ENCODE measurements at regions not wholly inside any gene's neighbourhood (a gene's known extent, or its start where the extent isn't known, plus 50 kb on each side); places are given as distances from the start of the nearest gene placed in this dataset.

DNA sequence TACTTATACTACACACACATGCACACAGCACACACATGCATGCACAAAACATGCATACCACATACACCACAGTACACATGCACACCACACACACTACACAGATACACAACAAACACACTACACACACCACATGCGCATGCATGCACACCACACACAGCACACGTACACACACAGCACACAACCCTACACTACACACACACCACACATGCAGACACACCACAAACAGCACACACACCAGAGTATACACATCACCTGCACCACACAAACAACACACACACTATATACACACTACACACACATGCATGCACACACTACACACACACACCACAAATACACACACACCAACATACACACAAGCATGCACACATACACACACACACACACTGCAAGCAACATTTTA is 166.8 kb downstream of the AHSP start:
- no peak for DNase-seq (ENCODE audit: low read depth, low spot score)
- POLR2A ChIA-PET = no interaction called here
- Histone ChIP-seq H3K4me1 (ENCODE audit: control insufficient read depth in 1 of 2, insufficient read depth in 2 of 2, low read length in 2 of 2) (no peaks in the 10 kb centered on the region), H3K9ac (ENCODE audit: low read length) (no peak overlapping the region), H3K4me3 (replicated peaks in 1 of 2; ENCODE audit: low read depth in 1 of 2, low read length in 2 of 2) (no peak overlapping the region), H3K27ac (ENCODE audit: low read depth, low read length) (no peak overlapping the region), H2AFZ (ENCODE audit: low read depth, low read length, poor library complexity, severe bottlenecking) (no peak overlapping the region), H3K4me2 (ENCODE audit: low read length) (no peak overlapping the region), H3K79me2 (ENCODE audit: insufficient read depth, low read length) (no peaks in the 10 kb centered on the region), H3K9me3 (ENCODE audit: control insufficient read depth in 1 of 2, insufficient read depth in 1 of 2, low read depth in 1 of 2, low read length in 2 of 2) (no peaks in the 10 kb centered on the region), H3K36me3 (ENCODE audit: control insufficient read depth in 1 of 2, insufficient read depth in 2 of 2, low read length in 2 of 2) (no peaks in the 10 kb centered on the region), H4K20me1 (ENCODE audit: insufficient read depth) (no peaks in the 10 kb centered on the region), H3K9me2 (ENCODE audit: insufficient read depth) (no peaks in the 10 kb centered on the region), H3K27me3 (ENCODE audit: insufficient read depth, low read length) (no peaks in the 10 kb centered on the region)
- ATAC-seq = no peak
- intact Hi-C loops (cut with micrococcal nuclease) = loop anchor here (10.0 kb wide), 1 partner anchor 710 kb away; the partner anchor contains the start of gene HSD3B7
- CTCF ChIA-PET = no interaction called here
- TF ChIP-seq EZH2phosphoT487 (IDR thresholded peaks at IDR 0.05; ENCODE audit: borderline replicate concordance) (no peak), POLR2A (IDR thresholded peaks at IDR 0.05; ENCODE audit: borderline replicate concordance, extremely low read depth, insufficient read depth, insufficient read length) (no peak), ZNF274 (IDR thresholded peaks at IDR 0.05; ENCODE audit: low read depth, low read length) (no peak), FOSL1 (IDR thresholded peaks at IDR 0.05; ENCODE audit: low read depth) (no peak), SP1 (IDR thresholded peaks at IDR 0.05; ENCODE audit: low read depth) (no peak), YY1 (IDR thresholded peaks at IDR 0.05; ENCODE audit: extremely low read depth, insufficient replicate concordance, low read depth, low read length) (no peak), TCF7L2 (IDR thresholded peaks at IDR 0.05; ENCODE audit: borderline replicate concordance, extremely low read depth, insufficient read depth, insufficient read length) (no peak), RAD21 (IDR thresholded peaks at IDR 0.05; ENCODE audit: low read depth) (no peak), SRF (IDR thresholded peaks at IDR 0.05; ENCODE audit: low read depth) (no peak), ATF3 (IDR thresholded peaks at IDR 0.05) (no peak), EGR1 (IDR thresholded peaks at IDR 0.05; ENCODE audit: low read depth) (no peak), CBX3 (IDR thresholded peaks at IDR 0.05; ENCODE audit: low read depth) (no peak), POLR2AphosphoS5 (IDR thresholded peaks at IDR 0.05; ENCODE audit: low read depth, low read length) (no peak), JUND (IDR thresholded peaks at IDR 0.05) (no peak), EZH2 (IDR thresholded peaks at IDR 0.05) (no peak), ZFX (IDR thresholded peaks at IDR 0.05) (no peak)
- RAD21 ChIA-PET (ENCODE audit: low non-redundant PET in 1 of 2, low total read pairs in 2 of 2, uncharacterized antibody in 2 of 2, unreplicated experiment in 2 of 2) = no interaction called here
- BruUV-seq (replicated peaks) = no TSS peak

Measured in HCT116 (cell line).